ENCODE measurements at regions not wholly inside any gene's neighbourhood (a gene's known extent, or its start where the extent isn't known, plus 50 kb on each side); places are given as distances from the start of the nearest gene placed in this dataset.

DNA sequence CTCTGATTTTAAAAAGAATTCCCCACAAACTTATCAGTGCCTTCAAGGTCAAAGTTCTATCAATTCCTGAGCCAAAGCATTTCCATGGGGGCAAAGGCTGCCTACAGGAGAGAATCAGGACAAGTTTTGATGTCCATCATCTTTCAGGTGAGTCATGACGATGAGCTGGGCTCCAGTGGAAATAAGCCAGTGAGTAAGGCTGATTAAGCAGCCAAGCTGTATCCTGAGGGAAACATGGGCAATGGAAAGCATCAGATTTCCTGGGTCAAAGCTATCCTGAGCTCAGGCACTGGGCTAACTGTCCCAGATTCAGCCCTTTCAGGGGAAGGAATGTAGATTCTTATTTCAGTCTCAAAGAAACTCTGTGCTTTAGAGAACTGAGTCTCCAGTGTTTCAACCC lies 377.4 kb downstream of the CD109 start:
- no peak overlapping the region for H3K4me3 ChIP-seq (ENCODE audit: control insufficient read depth, low read depth, low read length)
- TF ChIP-seq, protein P1, sequence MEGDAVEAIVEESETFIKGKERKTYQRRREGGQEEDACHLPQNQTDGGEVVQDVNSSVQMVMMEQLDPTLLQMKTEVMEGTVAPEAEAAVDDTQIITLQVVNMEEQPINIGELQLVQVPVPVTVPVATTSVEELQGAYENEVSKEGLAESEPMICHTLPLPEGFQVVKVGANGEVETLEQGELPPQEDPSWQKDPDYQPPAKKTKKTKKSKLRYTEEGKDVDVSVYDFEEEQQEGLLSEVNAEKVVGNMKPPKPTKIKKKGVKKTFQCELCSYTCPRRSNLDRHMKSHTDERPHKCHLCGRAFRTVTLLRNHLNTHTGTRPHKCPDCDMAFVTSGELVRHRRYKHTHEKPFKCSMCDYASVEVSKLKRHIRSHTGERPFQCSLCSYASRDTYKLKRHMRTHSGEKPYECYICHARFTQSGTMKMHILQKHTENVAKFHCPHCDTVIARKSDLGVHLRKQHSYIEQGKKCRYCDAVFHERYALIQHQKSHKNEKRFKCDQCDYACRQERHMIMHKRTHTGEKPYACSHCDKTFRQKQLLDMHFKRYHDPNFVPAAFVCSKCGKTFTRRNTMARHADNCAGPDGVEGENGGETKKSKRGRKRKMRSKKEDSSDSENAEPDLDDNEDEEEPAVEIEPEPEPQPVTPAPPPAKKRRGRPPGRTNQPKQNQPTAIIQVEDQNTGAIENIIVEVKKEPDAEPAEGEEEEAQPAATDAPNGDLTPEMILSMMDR (conservative IDR thresholded peaks at IDR 0.05; ENCODE audit: control insufficient read depth, insufficient read depth, low read depth, low read length) = no peak
- peak; percentile 91 for DNase-seq (ENCODE audit: low read depth)

DNA sequence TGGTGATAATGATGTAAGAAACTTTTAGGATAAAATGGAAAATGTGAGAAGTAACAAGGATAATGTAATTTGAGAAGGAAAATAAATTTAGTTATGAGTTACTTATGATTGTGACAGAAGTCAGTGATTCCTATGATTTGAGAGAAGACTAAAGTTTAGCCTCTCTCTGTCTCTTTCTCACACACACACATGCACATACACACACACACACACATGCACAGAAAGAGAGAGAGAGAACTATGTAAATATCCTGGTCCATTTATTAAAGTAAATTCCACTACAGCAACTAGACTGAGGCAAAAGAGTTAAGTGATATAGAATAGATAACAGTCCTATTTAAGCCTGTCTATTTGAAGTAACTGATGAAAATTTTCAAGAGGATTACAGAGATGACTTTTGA lies 375.2 kb downstream of the CD109 start:
- H3K4me3 ChIP-seq (ENCODE audit: control insufficient read depth, low read depth, low read length) = no peak overlapping the region
- TF ChIP-seq, protein P1 (conservative IDR thresholded peaks at IDR 0.05; ENCODE audit: control insufficient read depth, insufficient read depth, low read depth, low read length) = no peak
- DNase-seq (ENCODE audit: low read depth) = peak; percentile 32

DNA sequence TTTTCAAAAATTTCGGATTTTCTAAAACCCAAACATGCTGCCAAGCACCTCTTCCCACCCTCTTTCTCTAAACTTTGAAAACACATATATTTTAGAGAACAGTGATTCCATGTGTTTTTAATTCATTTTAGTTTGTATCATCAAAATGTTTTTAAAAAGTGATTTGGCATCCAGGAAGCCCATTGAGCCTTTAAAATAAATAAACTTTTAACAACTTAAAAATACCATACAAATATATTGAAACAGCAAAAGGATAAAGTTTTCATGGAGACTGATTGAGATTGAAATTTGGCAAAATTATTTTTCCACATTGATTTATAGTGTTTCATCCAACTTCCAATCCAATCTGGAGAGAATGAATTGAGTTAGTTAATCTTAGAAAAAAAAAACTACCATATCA lies 374.7 kb downstream of the CD109 start:
- TF ChIP-seq, protein P1 (conservative IDR thresholded peaks at IDR 0.05; ENCODE audit: control insufficient read depth, insufficient read depth, low read depth, low read length) = no peak
- DNase-seq (ENCODE audit: low read depth) = no peak
- no peak overlapping the region for H3K4me3 ChIP-seq (ENCODE audit: control insufficient read depth, low read depth, low read length)

DNA sequence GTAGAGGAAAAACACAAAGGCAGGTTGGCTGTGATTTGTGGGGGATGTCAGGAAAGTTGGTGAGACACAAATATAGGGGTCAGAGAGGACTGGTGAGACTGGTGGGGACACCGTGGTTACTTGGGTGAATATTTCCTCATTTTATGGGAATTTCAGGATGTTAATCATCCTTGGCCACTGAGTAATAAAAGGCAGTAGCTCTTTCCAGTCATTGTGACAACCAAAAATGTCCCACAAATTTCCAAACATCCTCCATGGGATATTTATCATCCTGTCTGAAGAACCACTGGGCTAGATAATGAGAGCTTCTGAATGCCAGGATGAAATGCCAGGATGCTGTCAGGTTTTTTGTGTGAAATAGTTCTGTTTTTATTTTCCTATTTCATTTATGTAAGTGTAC lies 374.1 kb downstream of the CD109 start:
- TF ChIP-seq, protein P1 (conservative IDR thresholded peaks at IDR 0.05; ENCODE audit: control insufficient read depth, insufficient read depth, low read depth, low read length) = no peak
- peak; percentile 69 for DNase-seq (ENCODE audit: low read depth)
- no peak overlapping the region for H3K4me3 ChIP-seq (ENCODE audit: control insufficient read depth, low read depth, low read length)

DNA sequence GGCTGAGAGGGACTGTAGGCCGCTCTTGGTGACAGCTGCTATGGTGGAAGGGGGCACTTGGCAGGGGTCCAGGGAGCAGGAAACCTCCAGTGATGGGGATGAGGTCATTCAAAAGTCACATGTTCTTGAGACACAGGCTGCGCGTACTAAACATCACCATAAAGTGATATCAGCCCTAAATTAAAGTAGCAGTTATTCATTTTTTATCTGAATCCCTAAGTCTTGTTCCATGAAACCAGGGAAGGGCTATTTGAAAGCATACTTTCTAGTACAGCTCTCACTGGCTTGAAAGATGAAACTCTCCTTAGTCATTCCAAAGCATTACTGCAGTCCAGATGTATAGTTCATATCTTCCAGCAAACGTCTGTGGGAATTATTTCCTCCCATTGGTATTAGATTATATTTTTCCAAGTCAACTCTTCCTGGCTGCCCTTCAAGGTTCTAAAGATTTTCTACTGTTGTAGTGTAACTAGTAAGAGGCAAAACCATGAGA lies 373.1 kb downstream of the CD109 start:
- DNase-seq (ENCODE audit: low read depth) = peak; percentile 91
- no peak overlapping the region for H3K4me3 ChIP-seq (ENCODE audit: control insufficient read depth, low read depth, low read length)
- TF ChIP-seq, protein P1 (conservative IDR thresholded peaks at IDR 0.05; ENCODE audit: control insufficient read depth, insufficient read depth, low read depth, low read length) = no peak

DNA sequence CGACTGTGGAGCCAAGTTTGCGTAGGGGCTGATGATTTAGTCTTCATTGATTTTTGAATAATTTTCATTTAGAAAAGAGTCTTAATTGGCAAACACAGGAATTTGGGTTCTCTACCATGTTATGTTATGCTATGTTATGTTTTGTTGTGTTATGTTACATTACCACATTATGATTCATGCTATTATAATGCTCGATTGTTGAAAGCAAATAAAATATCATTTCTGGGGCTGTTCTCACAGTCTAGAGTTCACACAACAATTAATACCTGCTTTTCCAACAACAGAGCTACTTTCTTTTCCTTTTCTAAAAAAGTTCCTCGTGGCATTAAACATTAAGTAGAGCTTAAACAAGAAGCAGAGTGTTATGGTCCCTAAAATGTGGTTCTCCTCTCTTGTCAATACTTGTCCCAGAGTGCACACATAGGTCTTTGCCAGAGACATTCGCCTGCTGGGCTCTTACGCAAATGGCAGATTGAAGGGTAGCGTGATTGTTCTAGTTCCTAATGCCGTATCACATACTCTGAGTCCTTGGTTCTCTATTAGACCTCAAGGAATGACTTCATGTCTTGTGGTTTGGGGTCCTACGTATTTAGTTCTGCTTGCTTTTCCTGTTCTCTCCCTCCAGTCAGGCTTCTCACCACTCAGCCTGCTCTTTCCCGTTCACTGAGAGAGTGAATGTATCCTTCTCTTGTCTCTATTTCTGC lies 370.3 kb downstream of the CD109 start:
- peak; percentile 36 for DNase-seq (ENCODE audit: low read depth)
- H3K4me3 ChIP-seq (ENCODE audit: control insufficient read depth, low read depth, low read length) = no peak overlapping the region
- TF ChIP-seq, protein P1 (conservative IDR thresholded peaks at IDR 0.05; ENCODE audit: control insufficient read depth, insufficient read depth, low read depth, low read length) = no peak

Measured in fibroblast of mammary gland (primary cell).